ENCODE measurements at regions not wholly inside any gene's neighbourhood (a gene's known extent, or its start where the extent isn't known, plus 50 kb on each side); places are given as distances from the start of the nearest gene placed in this dataset.

DNA sequence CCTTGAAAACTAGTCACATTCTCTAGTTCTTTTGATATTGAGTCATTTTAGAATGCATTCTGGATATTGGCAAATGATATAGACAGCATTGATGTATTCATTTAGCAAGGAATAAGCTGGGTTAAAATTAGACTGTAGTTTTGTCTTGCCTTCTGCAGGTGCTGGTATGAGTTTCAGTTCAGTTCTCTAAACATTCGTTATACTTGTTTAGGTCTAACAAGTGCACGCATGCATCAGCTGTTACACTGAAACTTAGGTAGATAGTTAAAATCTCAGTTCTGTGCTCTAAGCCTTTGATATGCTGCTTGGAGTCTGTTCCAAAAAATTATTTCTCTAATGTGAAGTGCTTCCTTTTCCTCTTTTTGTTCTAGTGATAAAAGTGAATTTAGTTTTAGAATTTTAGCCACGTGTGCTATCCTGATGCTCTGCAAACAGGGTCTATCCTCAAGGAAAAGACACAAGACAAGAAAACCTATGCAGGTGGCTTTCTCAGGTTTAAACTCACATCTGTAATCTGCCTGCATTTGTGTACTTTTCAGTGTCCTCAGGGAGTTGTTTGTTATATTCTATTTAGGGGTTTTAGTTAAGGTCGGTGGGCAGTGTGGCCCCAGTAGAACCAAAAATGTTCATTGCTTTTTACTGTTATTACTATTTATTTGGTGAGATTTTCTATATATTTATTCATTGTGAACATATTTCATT is 409.0 kb downstream of the CDC14C start:
- TF ChIP-seq POLR2A (IDR thresholded peaks at IDR 0.05) (no peak), CTCF (IDR thresholded peaks at IDR 0.05 in 8 of 11, conservative IDR thresholded peaks at IDR 0.05 in 3 of 11) (no peak), POLR2AphosphoS5 (IDR thresholded peaks at IDR 0.05) (no peak)

Measured in spleen (tissue), 7 donors.